Upper lobe of right lung (tissue), 1 donor: ENCODE measurements at regions not wholly inside any gene's neighbourhood (a gene's known extent, or its start where the extent isn't known, plus 50 kb on each side); places are given as distances from the start of the nearest gene placed in this dataset.
"Not testable (repeated sequence)": the region's sequence is repeated elsewhere in the genome, so short reads cannot be mapped to it uniquely, and the experiment has no call there.

Source experiments
- ATAC-seq: fragments of 200-7000 bp; cut with Tn5 transposase; one replicate; pipeline ENCODE4 v1.9.1; 2020; ENCODE audit warnings: mild to moderate bottlenecking, moderate library complexity
- DNase-seq: peaks from one replicate; pipeline ENCODE4 v3.0.0-alpha.2; 2020
- H3K27ac ChIP-seq: fragments of 200-600 bp; one replicate; pipeline ENCODE4 v1.8.0; 2022
- H3K27me3 ChIP-seq: fragments of 200-600 bp; one replicate; pipeline ENCODE4 v1.8.0; 2022; ENCODE audit warnings: mild to moderate bottlenecking
- H3K36me3 ChIP-seq: fragments of 200-600 bp; one replicate; pipeline ENCODE4 v1.8.0; 2022
- H3K4me1 ChIP-seq: fragments of 200-600 bp; one replicate; pipeline ENCODE4 v1.8.0; 2022
- H3K4me3 ChIP-seq: fragments of 200-600 bp; one replicate; pipeline ENCODE4 v1.8.0; 2022; ENCODE audit warnings: mild to moderate bottlenecking
- H3K9me3 ChIP-seq: fragments of 200-600 bp; one replicate; pipeline ENCODE4 v1.8.0; 2022
- intact Hi-C: fragments of 100-400 bp; cut with DNase I; formaldehyde crosslinking; loops from one replicate; pipeline ENCODE4 v1.11.0; 2022
- TF ChIP-seq, protein P1 (sequence below): fragments of 200-600 bp; IDR thresholded peaks from one replicate; pipeline ENCODE4 v1.8.0; 2022; ENCODE audit warnings: antibody characterized with exemption
- donor health status: DM: no; HTN: yes; CAD: no; lungs with severe emphysema.

DNA sequence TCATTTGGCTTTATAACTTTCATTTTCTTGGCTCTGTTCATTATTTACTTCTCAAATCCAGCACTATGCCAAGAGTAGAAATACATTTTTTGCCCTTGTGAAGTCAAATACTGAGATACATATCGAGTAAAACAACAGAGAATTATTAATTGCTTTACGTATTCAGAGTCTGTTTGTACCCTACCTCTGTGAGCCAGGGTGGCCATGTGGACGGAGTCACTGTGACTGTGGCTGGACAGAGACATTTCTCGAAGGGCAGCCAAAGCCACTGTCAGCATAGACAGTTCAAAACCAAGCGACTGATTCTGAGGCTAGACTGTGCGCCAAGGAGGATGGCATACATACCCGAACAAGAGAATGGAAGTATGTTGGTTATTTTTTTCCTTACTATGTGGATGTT is 391.0 kb upstream of the PROX1 start:
- no peaks in the 10 kb centered on the region for H3K4me1 ChIP-seq
- H3K4me3 ChIP-seq: no peak overlapping the region
- no peaks in the 10 kb centered on the region for H3K27me3 ChIP-seq
- ATAC-seq (no peak), DNase-seq (no peak)
- no peaks in the 10 kb centered on the region for H3K9me3 ChIP-seq
- no peak overlapping the region for H3K27ac ChIP-seq
- no peaks in the 10 kb centered on the region for H3K36me3 ChIP-seq
- intact Hi-C loops: no loop called here
- TF ChIP-seq, protein P1, sequence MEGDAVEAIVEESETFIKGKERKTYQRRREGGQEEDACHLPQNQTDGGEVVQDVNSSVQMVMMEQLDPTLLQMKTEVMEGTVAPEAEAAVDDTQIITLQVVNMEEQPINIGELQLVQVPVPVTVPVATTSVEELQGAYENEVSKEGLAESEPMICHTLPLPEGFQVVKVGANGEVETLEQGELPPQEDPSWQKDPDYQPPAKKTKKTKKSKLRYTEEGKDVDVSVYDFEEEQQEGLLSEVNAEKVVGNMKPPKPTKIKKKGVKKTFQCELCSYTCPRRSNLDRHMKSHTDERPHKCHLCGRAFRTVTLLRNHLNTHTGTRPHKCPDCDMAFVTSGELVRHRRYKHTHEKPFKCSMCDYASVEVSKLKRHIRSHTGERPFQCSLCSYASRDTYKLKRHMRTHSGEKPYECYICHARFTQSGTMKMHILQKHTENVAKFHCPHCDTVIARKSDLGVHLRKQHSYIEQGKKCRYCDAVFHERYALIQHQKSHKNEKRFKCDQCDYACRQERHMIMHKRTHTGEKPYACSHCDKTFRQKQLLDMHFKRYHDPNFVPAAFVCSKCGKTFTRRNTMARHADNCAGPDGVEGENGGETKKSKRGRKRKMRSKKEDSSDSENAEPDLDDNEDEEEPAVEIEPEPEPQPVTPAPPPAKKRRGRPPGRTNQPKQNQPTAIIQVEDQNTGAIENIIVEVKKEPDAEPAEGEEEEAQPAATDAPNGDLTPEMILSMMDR: no peak

DNA sequence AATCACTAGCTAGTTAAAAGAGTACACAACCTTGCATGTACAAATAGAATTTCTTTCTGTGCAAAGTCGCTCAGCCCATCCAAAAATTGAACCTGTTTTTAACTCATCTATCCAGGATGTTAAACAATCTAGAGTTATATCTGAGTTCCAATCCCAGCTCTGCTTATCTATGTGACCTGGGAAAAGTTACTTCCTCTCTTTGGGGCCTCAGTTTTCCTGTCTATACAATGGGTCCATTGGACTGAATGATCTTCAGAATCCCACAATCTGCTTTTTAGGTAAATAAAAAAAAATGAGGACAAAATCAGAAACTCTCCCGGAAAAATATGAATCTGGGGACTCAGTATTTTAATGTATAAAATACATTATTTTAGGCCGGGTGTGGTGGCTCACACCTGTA is 389.5 kb upstream of the PROX1 start:
- no peak for ATAC-seq
- no peak overlapping the region for H3K27ac ChIP-seq
- H3K36me3 ChIP-seq: no peaks in the 10 kb centered on the region
- H3K27me3 ChIP-seq: no peaks in the 10 kb centered on the region
- no peaks in the 10 kb centered on the region for H3K9me3 ChIP-seq
- TF ChIP-seq, protein P1: no peak
- H3K4me1 ChIP-seq: no peaks in the 10 kb centered on the region
- H3K4me3 ChIP-seq: no peak overlapping the region
- intact Hi-C loops: no loop called here
- no peak for DNase-seq

DNA sequence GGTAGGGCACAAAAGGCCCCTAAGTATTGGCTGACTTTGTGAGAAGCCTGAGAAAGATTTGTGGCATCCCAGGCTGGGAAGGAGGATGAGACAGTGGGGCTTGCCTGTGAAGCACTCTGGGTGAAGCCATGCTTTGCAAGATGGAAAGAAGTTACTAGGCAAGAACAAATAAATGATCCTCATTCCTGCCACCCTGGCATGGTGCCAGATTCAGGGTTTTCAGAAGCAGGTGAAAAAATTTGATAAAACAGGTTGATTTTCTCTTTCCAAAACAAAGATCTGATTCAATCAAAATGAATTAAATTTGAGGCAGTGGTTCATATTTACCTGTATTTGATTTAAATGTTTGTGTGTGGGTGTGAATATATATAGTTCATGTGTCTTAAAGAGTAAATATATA is 386.9 kb upstream of the PROX1 start:
- H3K27ac ChIP-seq: no peak overlapping the region
- TF ChIP-seq, protein P1: no peak
- ATAC-seq: no peak
- no peak overlapping the region for H3K4me3 ChIP-seq
- no peak for DNase-seq
- H3K4me1 ChIP-seq: no peaks in the 10 kb centered on the region
- H3K27me3 ChIP-seq: no peaks in the 10 kb centered on the region
- intact Hi-C loops: no loop called here
- no peaks in the 10 kb centered on the region for H3K36me3 ChIP-seq
- no peaks in the 10 kb centered on the region for H3K9me3 ChIP-seq

DNA sequence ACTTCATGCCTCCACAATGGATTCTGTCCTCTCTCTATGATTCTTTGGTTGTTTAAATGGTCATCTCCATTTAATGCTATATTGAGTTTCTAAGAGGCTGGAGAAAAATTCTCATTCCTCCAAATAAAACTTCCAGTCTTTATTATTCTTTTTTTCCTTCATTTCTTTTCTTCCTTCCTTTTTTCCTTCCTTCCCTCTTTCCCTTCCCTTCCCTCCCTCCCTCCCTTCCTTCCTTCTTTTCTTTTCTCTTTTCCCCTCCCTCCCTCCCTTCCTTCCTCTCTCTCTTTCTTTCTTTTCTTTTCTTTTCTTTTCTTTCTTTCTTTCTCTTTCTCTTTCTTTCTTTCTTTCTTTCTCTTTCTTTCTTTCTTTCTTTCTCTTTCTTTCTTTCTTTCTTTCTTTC is 386.1 kb upstream of the PROX1 start:
- H3K4me3 ChIP-seq, H3K27me3 ChIP-seq, intact Hi-C loops, H3K4me1 ChIP-seq, ATAC-seq, DNase-seq, H3K9me3 ChIP-seq, H3K36me3 ChIP-seq, H3K27ac ChIP-seq: not testable (repeated sequence)

DNA sequence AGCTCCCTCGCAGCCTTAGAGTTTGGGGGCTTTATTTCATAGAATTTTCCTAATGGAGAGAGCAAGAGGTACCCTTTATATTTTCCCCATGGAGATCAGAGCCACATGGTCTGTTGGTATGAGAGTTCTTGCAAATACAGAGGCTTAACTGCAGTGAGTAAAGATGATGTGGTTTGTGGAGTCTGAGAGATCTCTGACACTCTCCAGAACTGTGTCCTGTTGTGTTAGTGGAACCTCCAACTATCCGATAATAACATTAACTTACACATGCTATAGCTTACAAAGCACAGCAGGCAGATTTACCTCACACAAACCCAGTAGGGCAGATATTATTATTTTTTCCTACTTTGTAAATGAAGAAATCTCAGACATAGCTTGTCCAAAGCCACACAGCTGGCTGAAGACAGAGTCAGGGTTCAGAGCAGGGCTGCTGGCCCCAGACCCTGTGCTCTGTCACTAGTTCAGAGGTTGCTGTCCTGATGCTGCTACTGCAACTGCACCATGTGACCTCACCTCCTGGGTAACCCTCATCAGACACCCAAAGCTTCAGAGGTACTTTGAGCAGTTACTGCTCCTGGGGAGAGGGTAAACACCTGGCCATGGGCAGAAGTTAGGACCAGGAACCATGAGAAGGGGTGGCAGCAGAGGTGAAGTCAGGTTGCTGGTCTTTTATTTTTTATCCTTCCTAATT is 384.8 kb upstream of the PROX1 start:
- no peak for ATAC-seq
- H3K27me3 ChIP-seq: no peaks in the 10 kb centered on the region
- intact Hi-C loops: no loop called here

DNA sequence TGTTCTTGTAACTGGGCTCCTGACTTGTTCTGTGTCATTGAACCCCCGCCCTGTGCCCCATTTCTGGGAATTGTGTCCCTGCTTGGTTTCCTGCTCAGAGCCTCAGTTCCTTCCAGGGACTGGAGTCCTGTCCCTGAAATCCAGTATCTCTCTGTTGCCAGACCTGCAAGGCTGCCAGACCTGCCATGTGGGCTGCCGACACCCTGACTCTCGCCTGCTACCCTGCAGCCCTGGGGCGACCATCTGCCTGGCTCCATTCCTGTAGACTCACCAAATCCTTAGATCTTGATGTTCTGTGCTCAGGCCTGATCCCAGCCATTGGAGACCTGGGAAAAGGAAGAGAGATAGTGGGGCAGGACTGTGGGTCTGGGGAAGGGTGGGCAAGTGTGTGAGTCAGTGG is 383.3 kb upstream of the PROX1 start:
- H3K4me3 ChIP-seq: no peak overlapping the region

More for the DNA sequence above, 384.8 kb upstream of the PROX1 start:
- H3K27ac ChIP-seq: no peak overlapping the region
- no peaks in the 10 kb centered on the region for H3K9me3 ChIP-seq
- TF ChIP-seq, protein P1: no peak
- H3K4me3 ChIP-seq: no peak overlapping the region
- DNase-seq: no peak
- no peaks in the 10 kb centered on the region for H3K36me3 ChIP-seq
- H3K4me1 ChIP-seq: no peaks in the 10 kb centered on the region

More for the DNA sequence above, 383.3 kb upstream of the PROX1 start:
- ATAC-seq: no peak
- no peaks in the 10 kb centered on the region for H3K9me3 ChIP-seq
- H3K27ac ChIP-seq: no peak overlapping the region
- no peaks in the 10 kb centered on the region for H3K4me1 ChIP-seq
- TF ChIP-seq, protein P1: no peak
- H3K27me3 ChIP-seq: no peaks in the 10 kb centered on the region
- intact Hi-C loops: no loop called here
- no peaks in the 10 kb centered on the region for H3K36me3 ChIP-seq
- no peak for DNase-seq
